AG20443 (cell line): ENCODE measurements at regions not wholly inside any gene's neighbourhood (a gene's known extent, or its start where the extent isn't known, plus 50 kb on each side); places are given as distances from the start of the nearest gene placed in this dataset.
A peak's percentile ranks its signal among the peaks of the same experiment; 100 is the strongest.

ENCODE experiments used
- DNase-seq: peaks from one replicate; pipeline ENCODE4 v3.0.0; 2012; ENCODE audit warnings: low spot score, mixed read lengths

DNA sequence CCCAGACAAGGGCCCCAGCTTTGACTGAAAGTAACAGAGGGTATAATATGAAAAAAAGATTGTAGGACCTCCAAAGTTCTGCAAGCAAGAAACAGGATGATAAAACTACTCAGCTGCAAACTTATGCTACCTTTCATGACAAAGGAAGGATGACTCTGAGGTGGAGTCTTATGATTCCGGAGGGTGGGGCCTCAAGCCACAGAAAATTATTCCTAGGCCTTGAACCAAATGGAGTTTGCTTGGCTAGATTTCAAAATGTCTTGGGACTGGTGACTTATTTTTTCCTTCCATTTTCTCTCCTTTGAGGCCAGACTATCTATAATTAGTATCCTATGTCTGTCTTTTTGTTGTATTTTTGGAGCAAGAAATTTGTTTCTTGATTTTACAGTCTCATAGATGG is 336.4 kb downstream of the LRIG3 start:
- DNase-seq: peak; percentile 29

DNA sequence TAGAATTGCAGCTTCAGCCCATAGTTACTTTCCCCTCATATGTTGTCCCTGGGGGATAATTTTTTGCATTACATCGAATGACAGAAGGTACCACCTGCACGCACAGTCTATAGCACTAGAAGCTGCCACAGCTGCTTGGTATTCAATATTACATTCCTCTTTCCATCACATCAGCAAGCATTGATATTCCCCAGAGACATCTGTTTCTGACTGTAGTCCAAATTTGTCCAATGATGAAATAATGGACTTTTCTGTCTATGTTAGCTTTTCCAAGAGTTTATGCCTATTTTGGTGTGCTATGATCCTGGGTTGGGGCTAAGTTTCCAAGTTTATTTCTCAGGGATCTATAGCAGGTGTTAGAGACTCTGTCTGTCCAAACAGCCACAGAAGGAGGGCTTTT is 335.4 kb downstream of the LRIG3 start:
- no peak for DNase-seq

DNA sequence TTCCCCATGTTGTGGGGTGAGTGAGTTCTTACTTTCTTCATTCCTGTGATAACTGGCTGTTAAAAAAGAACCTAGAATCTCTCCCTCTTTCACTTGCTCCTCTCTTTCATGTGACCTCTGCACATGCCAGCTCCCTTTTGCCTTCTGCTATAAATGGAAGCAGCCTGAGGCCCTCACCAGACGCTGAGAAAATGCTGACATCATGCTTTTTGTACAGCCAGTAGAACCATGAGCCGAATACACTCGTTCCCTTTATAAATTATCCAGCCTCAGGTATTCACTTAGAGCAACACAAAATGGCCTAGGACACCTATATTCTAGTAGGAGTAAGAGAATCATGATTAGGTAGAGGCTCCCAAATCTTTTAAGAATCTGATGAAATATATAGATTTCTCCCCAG is 333.5 kb downstream of the LRIG3 start:
- DNase-seq: no peak

DNA sequence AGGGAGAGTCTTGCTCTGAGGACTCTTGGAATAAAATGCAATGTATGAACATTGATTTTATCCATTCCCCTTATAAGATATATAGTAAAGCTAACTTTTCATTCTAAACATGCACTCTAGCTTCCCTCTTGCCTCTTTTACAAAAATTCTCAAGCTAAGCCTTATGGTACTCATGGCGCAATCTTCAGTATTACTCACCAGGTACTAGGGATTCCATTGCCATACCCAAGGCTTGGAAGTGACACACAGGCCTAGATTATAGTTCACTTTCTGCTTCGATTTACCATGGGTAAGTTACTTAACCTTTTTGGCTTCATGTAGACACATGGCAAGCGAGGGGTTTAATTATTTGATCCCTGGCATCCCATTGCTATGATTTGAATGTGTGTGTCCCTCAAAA is 331.5 kb downstream of the LRIG3 start:
- peak; percentile 30 for DNase-seq

DNA sequence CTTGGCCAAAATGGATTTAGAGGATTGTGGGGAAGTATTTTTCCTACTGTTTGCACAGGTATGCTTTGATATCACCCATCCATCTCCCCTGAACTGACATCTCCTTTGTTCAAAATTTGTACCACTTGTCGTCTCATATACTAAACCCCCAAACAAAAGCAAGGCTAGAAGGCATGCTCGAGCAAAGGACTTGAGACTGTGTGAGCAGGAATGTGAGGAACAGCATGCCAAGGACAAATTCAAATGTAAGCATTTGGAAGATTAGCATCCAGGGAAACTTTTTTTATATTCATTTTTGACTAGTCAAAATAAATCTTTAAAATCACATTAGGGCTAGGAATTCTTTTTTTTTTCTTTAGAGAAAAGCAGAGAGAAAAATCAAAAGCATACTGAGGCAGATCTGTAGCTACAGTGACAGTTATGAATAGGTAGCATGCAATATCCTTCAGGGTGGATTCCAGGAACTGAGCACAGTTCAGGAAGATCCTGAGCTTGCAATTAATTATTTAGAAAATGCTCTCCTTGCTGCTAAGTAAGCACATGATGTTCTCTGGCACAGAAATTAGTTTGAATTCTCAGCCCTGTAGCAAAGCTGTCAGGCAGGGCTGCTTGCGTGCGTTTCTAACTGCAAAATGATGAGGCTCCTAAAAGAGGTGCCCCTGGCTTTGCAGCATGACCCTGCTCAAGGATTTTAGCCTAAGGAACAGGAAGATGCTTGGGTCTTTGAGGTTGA is 327.7 kb downstream of the LRIG3 start:
- DNase-seq: no peak

DNA sequence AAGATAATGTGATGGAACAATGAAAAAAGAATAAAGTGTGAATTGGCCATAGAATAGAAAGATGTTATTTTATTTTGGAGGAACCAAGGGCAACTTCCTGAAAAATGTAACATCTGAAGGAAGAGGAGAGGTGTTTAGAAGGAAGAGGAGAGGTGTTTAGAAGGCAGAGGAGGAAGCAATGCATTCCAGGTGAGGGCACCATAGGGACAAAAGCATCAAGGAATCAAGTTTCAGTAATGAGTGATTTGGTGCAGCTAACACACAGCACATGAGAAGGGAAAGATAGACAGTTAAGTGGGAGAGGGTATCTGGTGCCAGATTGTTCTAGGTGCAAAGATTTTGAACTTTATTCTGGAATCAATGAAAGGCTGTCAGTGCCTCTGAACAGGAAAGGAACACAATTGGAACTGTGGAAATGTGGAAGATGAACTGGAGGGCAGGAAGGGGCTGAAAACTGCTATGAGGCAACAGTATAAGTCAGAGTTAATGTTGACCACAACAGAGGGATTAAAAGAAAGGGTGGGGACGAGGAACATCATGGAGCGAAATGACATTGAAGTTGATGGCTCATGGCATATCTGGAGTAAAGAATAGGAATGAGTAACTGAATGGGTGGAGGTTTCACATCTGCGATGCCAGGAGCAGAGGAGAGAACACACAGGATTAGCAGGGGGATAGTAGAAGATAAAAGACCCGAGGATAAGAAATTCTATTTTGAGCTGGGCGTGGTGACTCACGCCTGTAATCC is 326.6 kb downstream of the LRIG3 start:
- DNase-seq: no peak

DNA sequence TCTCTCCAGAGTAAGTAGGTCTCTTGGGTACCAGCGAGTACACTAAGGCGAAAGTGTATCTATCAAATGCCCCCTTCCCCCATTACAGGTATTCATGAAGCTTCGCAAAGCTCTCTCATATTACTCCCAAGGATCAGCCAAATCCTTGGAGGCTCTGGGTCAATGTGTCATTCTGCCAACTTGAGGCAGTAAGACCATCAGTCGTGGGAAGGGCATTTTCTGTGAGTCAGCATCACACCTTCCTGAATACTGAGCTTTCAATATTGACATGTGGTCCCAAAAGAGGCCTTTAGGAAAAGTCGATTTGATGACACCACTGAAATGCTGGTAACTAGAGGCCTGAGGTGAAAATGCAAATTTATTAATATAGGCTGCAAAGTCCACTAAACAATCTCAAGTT is 323.9 kb downstream of the LRIG3 start:
- no peak for DNase-seq

DNA sequence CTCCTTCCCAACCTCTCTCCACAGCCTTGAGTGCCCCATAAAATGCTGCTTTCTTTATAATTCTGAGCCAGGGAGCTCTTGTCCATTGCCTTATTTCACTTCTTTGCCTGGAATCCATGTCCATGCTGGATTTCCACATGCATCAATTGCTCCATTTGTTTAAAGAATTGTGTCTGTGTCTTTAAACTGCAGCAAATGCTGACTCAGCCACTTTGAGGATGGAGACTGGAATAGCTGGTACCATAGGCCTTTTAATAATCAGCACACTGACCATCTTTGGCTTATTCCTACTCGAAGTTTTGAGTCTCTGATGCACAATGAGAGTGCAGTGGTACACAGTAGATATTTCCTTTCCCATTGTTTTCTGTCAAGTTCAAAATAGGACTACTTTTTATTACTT is 318.8 kb downstream of the LRIG3 start:
- no peak for DNase-seq

DNA sequence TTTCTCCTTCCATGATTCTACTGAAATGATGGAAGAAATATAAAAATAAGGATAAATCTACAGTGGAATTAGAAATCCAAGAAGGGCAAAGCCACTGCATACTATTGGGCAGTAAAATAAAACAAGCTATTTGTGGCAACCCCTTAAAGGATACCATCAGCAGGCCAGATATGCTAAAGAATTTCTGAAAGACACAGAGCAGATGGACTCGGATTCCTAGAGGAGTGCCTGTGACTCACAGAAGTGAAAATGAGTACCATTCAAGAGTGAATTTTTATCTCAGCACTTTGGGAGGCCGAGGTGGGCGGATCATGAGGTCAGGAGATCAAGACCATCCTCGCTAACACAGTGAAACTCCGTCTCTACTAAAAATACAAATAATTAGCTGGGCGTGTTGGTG is 318.1 kb downstream of the LRIG3 start:
- no peak for DNase-seq

DNA sequence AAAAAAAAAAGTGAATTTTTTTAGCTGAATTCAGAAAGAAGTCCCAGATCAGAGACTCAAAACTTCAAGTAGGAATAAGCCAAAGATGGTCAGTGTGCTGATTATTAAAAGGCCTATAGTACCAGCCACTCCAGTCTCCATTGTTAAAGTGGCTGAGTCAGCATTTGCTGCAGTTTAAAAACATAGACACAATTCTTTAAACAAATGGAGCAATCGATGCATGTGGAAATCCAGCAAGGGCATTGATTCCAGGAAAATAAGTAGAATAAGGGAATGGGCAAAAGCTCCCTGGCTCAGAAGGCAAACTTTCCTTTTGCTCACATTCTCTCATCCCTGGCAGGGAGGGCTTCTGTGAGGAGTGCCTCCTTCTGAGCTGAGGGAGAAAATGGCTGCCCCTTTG is 317.6 kb downstream of the LRIG3 start:
- DNase-seq: no peak

DNA sequence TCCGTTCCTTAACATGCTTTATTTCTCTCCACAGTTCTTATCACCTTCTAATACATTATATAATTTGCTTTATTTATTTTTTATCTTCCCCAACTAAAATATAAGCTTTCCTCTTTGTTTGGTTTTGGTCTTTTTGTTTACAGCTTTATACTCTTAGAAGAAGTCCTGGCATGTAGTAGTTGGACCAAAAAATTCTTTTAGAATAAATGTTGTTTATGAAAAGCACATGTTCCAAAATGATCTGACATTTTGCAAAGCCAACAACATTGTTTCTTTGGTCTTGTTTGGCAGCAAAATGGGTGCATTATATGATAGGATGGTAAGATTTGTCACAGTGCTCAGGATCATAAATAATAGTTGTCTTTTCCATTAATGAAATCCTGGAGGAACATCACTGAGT is 312.5 kb downstream of the LRIG3 start:
- DNase-seq: no peak

DNA sequence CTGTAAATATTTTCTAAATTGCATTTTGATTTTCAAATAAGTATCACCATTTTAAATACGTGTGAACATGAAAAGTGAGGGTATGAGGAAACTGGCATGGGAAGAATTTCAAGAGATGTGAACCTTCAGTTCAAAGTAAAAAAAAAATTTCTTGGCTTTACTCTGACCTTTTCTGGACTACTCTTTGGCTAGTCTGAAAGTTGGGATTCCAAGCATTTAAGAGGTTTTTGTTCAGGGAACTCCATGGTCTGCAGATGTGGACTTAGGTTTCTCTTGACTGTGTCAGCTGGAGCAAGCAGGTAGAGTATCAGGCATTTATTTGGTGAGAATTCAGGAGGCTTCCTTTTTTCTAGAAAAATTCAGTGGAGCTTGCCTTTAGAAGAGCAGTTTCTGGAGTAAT is 311.6 kb downstream of the LRIG3 start:
- peak; percentile 25 for DNase-seq

DNA sequence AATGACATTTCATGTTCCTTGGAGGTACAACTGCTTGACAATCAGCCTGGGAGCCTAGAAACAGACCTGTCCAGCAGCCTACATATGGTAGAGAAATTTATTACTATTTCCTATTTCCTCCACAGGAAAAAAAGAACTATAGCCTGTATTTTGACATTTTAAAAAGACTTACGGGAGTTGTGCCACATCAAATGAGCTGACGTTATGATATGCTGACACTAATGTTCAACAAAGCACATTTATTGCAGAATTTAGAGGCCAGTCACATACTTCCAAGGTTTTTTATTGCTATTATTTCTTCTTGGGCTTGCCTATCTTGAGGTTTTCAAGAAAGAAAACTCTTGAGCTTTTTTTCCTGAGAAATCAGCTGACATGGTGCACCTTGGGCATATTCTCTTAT is 305.3 kb downstream of the LRIG3 start:
- DNase-seq: no peak

DNA sequence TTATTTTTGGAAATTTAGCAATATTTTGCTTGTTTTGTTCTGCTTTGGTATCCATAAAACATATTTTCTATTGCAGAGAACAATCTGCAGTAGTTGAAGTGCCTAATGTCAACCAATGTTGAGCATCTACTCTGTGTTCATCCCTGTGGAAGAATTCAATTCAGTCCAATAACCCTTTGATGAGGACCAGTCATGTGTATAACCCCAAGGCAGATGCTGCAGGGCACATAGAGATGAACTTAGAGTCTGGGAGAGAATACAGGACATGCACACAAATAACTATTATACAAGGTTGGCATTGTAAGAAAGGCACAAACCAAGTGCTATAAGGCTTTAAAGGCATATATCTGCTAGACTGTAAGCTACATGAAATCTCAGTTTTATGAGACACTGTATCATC is 304.7 kb downstream of the LRIG3 start:
- DNase-seq: no peak

DNA sequence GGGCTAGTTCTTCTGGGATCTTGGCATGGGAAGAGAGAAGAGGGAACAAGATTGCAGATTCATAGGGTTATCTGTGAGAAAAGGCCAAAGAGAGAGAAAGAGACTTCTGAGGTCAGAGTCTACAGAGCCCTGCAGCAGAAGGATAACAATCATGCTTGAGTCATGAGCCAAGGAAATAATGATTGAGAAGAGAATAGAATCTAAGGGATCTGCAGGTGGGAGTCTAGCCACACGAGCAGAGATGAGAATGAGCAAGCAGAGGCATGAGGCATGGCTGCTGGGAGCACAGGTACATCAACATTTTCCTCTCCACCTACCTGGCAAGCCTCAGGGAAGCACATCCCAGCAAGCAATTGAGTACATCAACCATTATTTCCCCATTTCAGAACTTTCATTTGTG is 303.7 kb downstream of the LRIG3 start:
- no peak for DNase-seq

DNA sequence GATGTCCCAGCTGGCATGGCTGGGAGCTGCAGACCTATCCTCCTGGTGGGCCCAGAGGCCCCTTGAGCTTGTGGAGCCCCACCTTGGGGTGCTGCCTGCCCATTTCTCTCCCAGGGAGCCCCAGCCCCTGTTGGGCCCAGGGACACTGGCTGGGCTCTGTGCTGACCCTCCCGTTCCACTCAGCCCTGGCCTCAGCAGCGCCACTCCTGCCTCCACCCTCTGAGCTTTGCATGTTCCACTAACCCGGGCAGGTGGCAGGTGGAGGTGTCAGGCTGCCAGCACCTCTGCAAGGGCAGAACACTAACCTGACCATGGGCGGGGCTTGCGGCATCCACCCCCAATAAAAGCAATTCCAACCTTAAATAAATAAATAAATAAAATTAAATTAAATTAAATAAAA is 299.2 kb downstream of the LRIG3 start:
- DNase-seq: no peak

DNA sequence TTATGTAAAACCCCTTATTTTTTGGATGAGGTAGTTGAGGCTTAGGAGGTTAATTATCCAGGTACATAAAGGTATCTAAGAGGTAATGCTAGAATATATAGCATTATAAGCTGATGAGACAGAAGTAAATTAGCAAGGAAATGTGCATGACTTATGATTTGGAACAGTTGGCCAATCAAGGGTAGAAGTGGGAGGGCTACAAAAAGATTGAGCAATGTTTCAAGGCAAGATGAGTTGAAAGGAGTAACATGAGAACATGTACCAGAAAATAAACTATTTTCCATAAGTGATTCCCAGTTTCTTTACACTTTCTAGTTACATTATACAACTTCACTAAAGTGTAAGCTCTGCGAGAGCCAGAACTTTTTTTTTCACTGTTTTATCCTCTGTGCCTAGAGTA is 290.9 kb downstream of the LRIG3 start:
- no peak for DNase-seq

DNA sequence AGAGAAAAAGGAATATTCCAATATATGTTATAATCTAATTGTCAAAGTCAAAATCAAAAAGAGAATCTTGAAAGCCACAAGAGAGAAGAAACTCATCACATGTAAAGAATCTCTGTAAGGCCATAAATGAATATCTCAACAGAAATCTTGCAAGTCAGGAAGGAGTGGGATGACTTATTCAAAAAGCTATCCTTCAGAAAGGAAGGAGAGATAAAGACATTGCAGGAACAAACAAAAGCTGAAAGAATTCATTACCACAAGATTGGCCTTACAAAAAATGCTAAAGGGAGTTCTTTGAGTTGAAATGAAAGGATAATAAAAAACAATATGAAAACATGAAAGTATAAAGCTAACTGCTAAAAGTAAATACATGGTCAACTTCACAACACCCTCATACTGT is 286.8 kb downstream of the LRIG3 start:
- no peak for DNase-seq

DNA sequence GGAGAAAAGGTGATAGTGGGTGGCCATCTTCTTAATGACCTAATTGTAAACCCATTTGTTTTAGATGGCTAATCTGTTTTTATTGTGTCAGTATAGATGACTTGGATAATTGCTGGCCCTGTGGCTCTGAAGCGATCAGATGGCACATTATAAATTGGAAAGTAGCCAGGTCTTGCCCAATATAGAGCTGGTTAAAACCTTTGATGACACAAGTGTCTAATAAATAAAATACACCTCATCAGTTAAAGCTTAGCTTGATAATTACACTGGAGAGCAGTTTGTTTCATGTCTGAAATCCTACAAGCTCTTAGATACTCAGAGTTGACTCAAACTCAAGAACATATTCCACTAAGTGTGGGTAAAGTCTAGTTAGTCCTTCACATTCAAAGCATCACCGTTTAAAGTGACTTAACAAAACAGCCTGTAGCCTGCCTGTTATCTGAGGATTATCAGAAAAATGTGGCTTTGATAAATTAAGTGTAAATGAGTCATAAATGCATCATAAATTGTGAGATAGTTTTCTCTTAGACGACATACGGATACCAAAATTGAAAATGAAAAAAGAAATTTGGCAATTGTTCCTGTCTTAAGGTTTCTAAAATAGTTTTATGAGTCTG is 280.9 kb downstream of the LRIG3 start:
- no peak for DNase-seq

DNA sequence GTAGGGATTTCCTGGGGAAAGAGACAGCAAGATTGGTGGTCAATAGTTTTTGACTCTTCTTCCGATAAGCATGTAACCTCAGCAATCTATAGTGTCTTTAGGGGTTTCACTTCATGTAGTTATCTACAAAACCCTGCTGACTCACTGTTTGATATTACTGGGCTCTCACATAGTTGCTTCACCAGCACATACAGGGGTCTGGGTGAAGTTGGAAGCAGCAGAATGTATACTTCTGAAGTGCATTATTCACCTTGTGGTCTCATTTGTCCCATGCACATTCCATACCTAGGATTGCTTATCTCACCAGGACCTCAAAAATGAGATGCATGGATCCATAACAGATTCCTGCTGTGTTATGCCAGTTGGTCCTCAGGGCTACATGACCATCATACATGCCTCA is 280.0 kb downstream of the LRIG3 start:
- DNase-seq: no peak

DNA sequence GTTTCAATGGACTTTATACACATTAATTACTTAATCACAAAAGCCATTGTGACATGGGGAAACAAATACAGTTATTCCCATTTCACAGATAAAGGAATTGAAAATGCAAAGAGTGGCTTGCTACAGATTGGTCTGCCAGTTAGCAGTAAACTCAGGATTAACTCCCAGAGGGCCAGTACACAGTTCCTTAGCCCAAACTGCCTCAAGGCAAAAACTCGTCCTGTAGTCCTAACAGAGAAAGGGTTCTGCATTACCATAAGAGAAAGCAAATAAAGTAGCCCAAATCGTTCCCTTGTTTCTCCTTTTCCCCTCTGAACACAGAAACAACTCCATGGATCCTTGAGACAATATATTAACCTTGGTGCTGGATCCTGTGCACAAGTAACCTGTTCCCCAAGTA is 274.4 kb downstream of the LRIG3 start:
- DNase-seq: no peak

DNA sequence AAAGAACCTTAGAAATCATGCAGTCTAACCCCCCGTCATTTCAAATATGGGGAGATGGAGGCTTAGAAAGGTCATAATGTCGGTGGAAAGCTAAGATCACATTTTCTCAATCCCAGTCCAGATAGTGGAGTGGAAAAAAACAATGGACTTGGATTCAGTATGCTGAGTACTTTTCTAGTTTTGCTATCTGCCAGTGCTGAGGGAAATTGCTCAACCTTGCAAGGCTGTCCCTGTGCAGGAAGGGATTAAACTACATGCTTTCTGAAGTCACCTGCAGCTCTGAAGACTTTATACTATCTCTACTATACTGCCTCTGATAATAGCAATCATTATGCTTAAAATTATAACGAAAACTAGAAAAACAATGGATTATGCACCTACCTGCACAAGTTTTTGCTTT is 272.8 kb downstream of the LRIG3 start:
- DNase-seq: no peak

DNA sequence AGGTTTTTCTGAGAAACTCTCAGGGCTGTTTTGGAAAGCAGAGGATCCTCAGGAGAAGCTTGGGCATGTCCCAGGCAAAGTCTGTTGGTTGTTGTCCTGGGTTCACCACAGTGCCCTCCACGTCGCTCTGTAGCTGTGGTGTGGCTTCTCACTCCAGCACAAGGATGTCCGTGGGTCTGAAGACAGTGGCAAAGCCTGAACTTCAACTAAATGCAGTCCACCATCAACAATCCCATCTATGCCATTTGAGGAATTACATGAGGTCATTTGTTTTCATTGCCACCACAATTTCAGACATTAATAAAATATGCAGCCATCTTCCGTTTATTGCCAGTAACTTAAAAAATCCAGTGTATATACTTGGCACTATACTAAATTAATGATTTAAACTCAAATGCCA is 272.1 kb downstream of the LRIG3 start:
- peak; percentile 18 for DNase-seq

DNA sequence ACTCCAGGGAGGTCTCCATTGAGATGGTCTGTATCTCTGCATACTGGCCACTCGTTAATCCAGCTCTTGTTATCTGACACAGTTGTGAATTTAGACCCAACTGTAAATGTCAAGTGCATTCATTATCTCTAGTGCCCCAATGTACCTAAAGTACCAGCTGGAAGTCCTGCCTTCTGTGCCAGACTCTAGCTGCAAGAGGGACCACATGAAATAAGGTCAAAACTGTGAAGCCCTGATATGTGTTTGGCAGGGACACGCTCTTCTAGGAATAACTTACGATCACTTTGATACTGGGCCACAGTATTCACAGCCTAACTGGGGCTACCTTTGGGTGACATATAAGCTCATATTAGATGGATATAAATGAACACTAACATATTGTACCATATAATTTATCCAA is 268.5 kb downstream of the LRIG3 start:
- no peak for DNase-seq
